Fibroblast of pulmonary artery (primary cell): ENCODE measurements at regions not wholly inside any gene's neighbourhood (a gene's known extent, or its start where the extent isn't known, plus 50 kb on each side); places are given as distances from the start of the nearest gene placed in this dataset.

Experiments used
- DNase-seq: peaks from one replicate; pipeline ENCODE4 v3.0.0-alpha.2; 2010; ENCODE audit warnings: low read depth
- H3K4me3 ChIP-seq: replicated peaks from 2 replicates; pipeline ENCODE4 v1.5.1; 2011; ENCODE audit warnings: low read depth, mild to moderate bottlenecking, control low read depth, low read length, moderate library complexity
- CTCF ChIP-seq: IDR thresholded peaks from 2 replicates; pipeline ENCODE4 v1.5.1; 2011; ENCODE audit warnings: mild to moderate bottlenecking, control low read depth, low read length, inconsistent platforms; ENCODE audit errors: missing control alignments

- TF ChIP-seq CTCF = no peak
- no peak for DNase-seq
- no peak overlapping the region for H3K4me3 ChIP-seq
Observed at GRCh38 chr5:158644301-158644700, 455.4 kb downstream of the EBF1 start.

- no peak overlapping the region for H3K4me3 ChIP-seq
- no peak for TF ChIP-seq CTCF
- peak; percentile 7 for DNase-seq
Observed at GRCh38 chr5:158643840-158644239, 455.9 kb downstream of the EBF1 start.

DNA sequence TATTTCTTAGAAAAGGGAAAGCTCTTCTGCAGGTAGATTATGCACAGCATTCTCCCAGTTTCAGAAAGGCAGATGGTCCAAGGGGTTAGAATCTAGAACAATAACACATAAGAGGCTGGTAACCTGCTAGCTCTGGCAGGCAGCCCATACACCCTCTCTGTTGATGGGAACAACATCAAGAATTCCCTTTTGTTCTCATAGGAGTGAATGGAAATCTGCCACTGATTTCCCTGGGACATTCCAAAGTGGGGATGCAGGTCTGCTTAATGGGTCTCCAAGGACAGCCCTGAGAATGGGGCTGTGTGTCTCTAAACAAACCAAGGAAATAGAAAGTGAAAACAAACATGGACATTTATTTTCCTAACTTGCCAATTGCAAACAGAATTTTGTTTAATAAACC is 456.8 kb downstream of the EBF1 start:
- no peak for DNase-seq
- H3K4me3 ChIP-seq = no peak overlapping the region
- no peak for TF ChIP-seq CTCF

DNA sequence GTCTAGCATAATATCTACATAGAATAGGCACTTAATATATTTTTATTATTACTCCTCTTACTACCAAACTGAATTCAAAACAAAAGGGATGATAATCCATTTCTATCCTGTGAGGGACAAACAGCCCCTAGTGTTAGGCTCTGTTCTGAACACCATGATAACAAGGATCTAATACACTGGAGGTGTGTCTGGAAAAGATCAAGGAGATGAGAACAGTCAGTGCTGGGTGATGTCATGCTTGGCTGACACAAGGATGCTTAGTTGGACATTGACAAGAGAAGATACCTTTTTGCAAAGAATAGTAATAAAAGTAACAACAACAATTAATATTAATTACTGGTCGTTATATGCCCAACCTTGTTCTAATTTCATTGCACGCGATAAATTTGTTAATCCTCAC is 458.7 kb downstream of the EBF1 start:
- TF ChIP-seq CTCF = no peak
- no peak overlapping the region for H3K4me3 ChIP-seq
- no peak for DNase-seq

DNA sequence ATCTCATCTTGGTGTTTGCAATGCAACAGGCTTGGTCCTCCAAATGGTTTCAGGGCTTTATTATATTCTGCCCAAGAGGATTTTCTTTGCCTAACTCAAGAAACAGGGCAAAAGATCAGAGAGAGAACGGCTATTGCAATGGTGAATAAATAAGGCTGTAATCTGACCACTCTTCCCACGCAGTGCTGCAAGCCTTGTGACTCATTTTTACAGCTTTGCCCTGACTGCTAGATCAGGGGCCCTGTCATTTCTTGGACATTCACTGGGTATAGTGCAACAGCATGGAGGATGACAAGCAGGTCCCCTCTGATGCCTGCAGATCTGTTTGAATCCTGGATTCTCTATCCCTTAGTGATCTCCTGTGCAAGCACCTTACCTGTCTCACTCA is 459.1 kb downstream of the EBF1 start:
- peak; percentile 30 for DNase-seq
- H3K4me3 ChIP-seq = no peak overlapping the region
- no peak for TF ChIP-seq CTCF

DNA sequence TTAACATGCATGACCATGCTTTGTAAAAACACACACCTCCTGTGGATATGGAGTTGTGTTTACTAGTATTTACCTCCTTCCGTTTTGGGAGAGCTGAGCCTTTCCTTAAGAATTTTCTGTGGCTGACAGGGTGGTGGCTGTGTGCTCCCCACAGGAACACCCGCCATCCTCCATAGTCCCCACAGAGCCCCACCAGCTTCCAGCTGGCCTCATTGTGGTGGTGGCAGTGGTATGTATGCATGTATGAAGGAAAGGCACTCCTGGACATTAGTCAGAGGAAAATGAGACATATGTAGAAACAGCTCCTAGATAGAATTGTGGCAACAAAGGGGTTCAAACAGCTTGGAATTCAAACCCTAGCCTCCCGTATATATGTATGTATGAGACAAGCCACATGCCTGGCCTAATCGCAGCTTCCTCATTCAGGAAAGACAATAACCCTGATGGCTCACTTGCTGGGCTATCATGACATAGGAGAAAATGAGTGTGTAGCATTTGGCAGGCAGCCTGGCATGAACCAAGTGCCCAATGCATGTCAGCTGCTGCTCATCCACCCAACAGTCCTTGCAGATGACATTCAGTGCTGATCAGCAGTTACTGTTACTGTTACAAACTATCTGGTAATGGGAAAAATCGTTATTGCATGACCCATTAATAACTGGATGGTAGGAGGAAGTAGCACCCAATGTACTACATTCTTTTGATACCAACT is 459.7 kb downstream of the EBF1 start:
- peak; percentile 4 for DNase-seq
- no peak for TF ChIP-seq CTCF
- no peak overlapping the region for H3K4me3 ChIP-seq

GRCh38 chr5:158638396-158638795 is 461.3 kb downstream of the EBF1 start:
- no peak for DNase-seq
- TF ChIP-seq CTCF = no peak

More at GRCh38 chr5:158638396-158638795, 461.3 kb downstream of the EBF1 start:
- no peak overlapping the region for H3K4me3 ChIP-seq
